ENCODE measurements at regions not wholly inside any gene's neighbourhood (a gene's known extent, or its start where the extent isn't known, plus 50 kb on each side); places are given as distances from the start of the nearest gene placed in this dataset.

- no peak for TF ChIP-seq HMGXB4 (CRISPR knock-in tag; IDR thresholded peaks at IDR 0.05)
Measured at GRCh38 chr4:6523251-6523650, 50.8 kb upstream of the PPP2R2C start (continued).

- ChIA-PET POLR2A (no interaction called here), CTCF (interaction anchor here (1.0 kb wide), 1 partner anchor 24 kb away, joined by 3 read pairs; no protein-coding TSS in a partner anchor)
- H3K27me3 Mint-ChIP-seq (ENCODE audit: low read depth), result no peaks in the 10 kb centered on the region; the same call in 1 of the 2 replicates
- TF ChIP-seq TCF7 (CRISPR knock-in tag; IDR thresholded peaks at IDR 0.05; ENCODE audit: low read depth) (no peak), E2F1 (CRISPR knock-in tag; IDR thresholded peaks at IDR 0.05) (no peak), HMGA2 (CRISPR knock-in tag; IDR thresholded peaks at IDR 0.05) (no peak), GABPB1 (CRISPR knock-in tag; IDR thresholded peaks at IDR 0.05) (no peak), GRHL2 (CRISPR knock-in tag; IDR thresholded peaks at IDR 0.05; ENCODE audit: insufficient replicate concordance, severe bottlenecking) (no peak), USF2 (CRISPR knock-in tag; IDR thresholded peaks at IDR 0.05) (no peak), CDX4 (CRISPR knock-in tag; IDR thresholded peaks at IDR 0.05; ENCODE audit: borderline replicate concordance) (no peak), JAZF1 (CRISPR knock-in tag; IDR thresholded peaks at IDR 0.05) (no peak), NFE2L1 (CRISPR knock-in tag; IDR thresholded peaks at IDR 0.05) (no peak), FOXP4 (CRISPR knock-in tag; IDR thresholded peaks at IDR 0.05) (no peak), IRF1 (CRISPR knock-in tag; IDR thresholded peaks at IDR 0.05) (no peak), AR (CRISPR knock-in tag; IDR thresholded peaks at IDR 0.05) (no peak), SMAD4 (CRISPR knock-in tag; IDR thresholded peaks at IDR 0.05) (no peak), ZNF281 (CRISPR knock-in tag; IDR thresholded peaks at IDR 0.05) (no peak), NR2C2 (CRISPR knock-in tag; IDR thresholded peaks at IDR 0.05) (no peak), AFF4 (CRISPR knock-in tag; IDR thresholded peaks at IDR 0.05; ENCODE audit: borderline replicate concordance) (no peak), MYBL2 (CRISPR knock-in tag; IDR thresholded peaks at IDR 0.05) (no peak)
- no peaks in the 10 kb centered on the region for H3K9me3 Mint-ChIP-seq
- ATAC-seq (no peak), DNase-seq (ENCODE audit: low spot score) (no peak)
- H3K4me1 Mint-ChIP-seq, result peaks cover 26% of the 10 kb centered on the region
- H3K36me3 Mint-ChIP-seq, result no peaks in the 10 kb centered on the region
- H3K4me3 Mint-ChIP-seq, result no peak overlapping the region
- H3K27ac Mint-ChIP-seq, result no peak overlapping the region; the same call in 1 of the 2 replicates
Measured at GRCh38 chr4:6524436-6524835, 50.6 kb upstream of the MAN2B2 start.

Measured in WTC11 (cell line).